GM18507 (cell line): ENCODE measurements at regions not wholly inside any gene's neighbourhood (a gene's known extent, or its start where the extent isn't known, plus 50 kb on each side); places are given as distances from the start of the nearest gene placed in this dataset.

ENCODE experiments used
- DNase-seq: peaks from one replicate; pipeline ENCODE4 v3.0.0; 2011; ENCODE audit warnings: low read depth; ENCODE audit not compliant: insufficient read length; ENCODE audit errors: extremely low spot score
- FAIRE-seq: peaks from 2 replicates; lab custom pipeline; 2011; peaks lifted over from hg19 to GRCh38; lab: Jason Lieb, UNC

GRCh38 chr22:49629586-49630447 lies 197.9 kb downstream of the BRD1 start:
- FAIRE-seq (no peak), DNase-seq (no peak)

GRCh38 chr22:49629261-49629570 lies 198.5 kb downstream of the BRD1 start:
- DNase-seq (no peak), FAIRE-seq (no peak)

- FAIRE-seq, result no peak
- DNase-seq, result no peak
Measured at GRCh38 chr22:49628391-49629260, 199.0 kb downstream of the BRD1 start.

GRCh38 chr22:49627217-49628181 lies 200.2 kb downstream of the BRD1 start:
- DNase-seq (no peak), FAIRE-seq (no peak)

GRCh38 chr22:49626361-49627216 lies 201.1 kb downstream of the BRD1 start:
- DNase-seq (no peak), FAIRE-seq (no peak)

- no peak for FAIRE-seq
- no peak for DNase-seq
Measured at GRCh38 chr22:49624421-49625177, 203.1 kb downstream of the BRD1 start.

- DNase-seq (no peak), FAIRE-seq (no peak)
Measured at GRCh38 chr22:49623715-49624114, 204.0 kb downstream of the BRD1 start.

GRCh38 chr22:49623176-49623575 lies 204.5 kb downstream of the BRD1 start:
- FAIRE-seq, result no peak
- DNase-seq, result no peak

- no peak for FAIRE-seq
- no peak for DNase-seq
Measured at GRCh38 chr22:49622241-49623105, 205.2 kb downstream of the BRD1 start.

- DNase-seq (no peak), FAIRE-seq (no peak)
Measured at GRCh38 chr22:49621601-49622210, 206.0 kb downstream of the BRD1 start.

- DNase-seq, result no peak
Measured at GRCh38 chr22:49620666-49621065, 207.0 kb downstream of the BRD1 start.

GRCh38 chr22:49620003-49620556 lies 207.6 kb downstream of the BRD1 start:
- FAIRE-seq, result no peak
- no peak for DNase-seq

More at GRCh38 chr22:49620666-49621065, 207.0 kb downstream of the BRD1 start:
- FAIRE-seq, result no peak

GRCh38 chr22:49619301-49619700 lies 208.4 kb downstream of the BRD1 start:
- FAIRE-seq (no peak), DNase-seq (no peak)

GRCh38 chr22:49618677-49618953 lies 209.1 kb downstream of the BRD1 start:
- FAIRE-seq (no peak), DNase-seq (no peak)

- FAIRE-seq, result no peak
- DNase-seq, result no peak
Measured at GRCh38 chr22:49617866-49618676, 209.6 kb downstream of the BRD1 start.

GRCh38 chr22:49617264-49617663 lies 210.4 kb downstream of the BRD1 start:
- DNase-seq, result no peak
- FAIRE-seq, result no peak
